Fibroblast of lung (primary cell): ENCODE measurements at regions not wholly inside any gene's neighbourhood (a gene's known extent, or its start where the extent isn't known, plus 50 kb on each side); places are given as distances from the start of the nearest gene placed in this dataset.

Experiments used
- CTCF ChIP-seq, 2 donors: IDR thresholded peaks in 1 of 2; conservative IDR thresholded peaks in 1 of 2; 1 replicate in 1 of 2; 2 replicates in 1 of 2; pipeline ENCODE4 v1.5.1; 2011 to 2012; ENCODE audit warnings: low read length in 2 of 2, control low read depth in 1 of 2, inconsistent platforms in 1 of 2, low read depth in 1 of 2, mild to moderate bottlenecking in 1 of 2
- EZH2 ChIP-seq: IDR thresholded peaks from 2 replicates; pipeline ENCODE4 v1.5.1; 2012; ENCODE audit warnings: low read length, control low read depth, mild to moderate bottlenecking; ENCODE audit errors: missing control alignments

GRCh38 chr3:4197670-4198069, 105.5 kb upstream of the SETMAR start:
- TF ChIP-seq CTCF (conservative IDR thresholded peaks at IDR 0.05 in 1 of 2, IDR thresholded peaks at IDR 0.05 in 1 of 2; ENCODE audit: low read depth in 1 of 2, low read length in 2 of 2) (no peak), EZH2 (no peak)
